ENCODE measurements at regions not wholly inside any gene's neighbourhood (a gene's known extent, or its start where the extent isn't known, plus 50 kb on each side); places are given as distances from the start of the nearest gene placed in this dataset.

GRCh38 chr14:39948235-39948634 lies 516.0 kb upstream of the FBXO33 start:
- no peak for DNase-seq

- no peak for DNase-seq
Measured at GRCh38 chr14:39946807-39947206, 514.6 kb upstream of the FBXO33 start.

GRCh38 chr14:39939023-39939422 lies 506.8 kb upstream of the FBXO33 start:
- DNase-seq: no peak

GRCh38 chr14:39912192-39913100 lies 480.2 kb upstream of the FBXO33 start:
- no peak for DNase-seq

GRCh38 chr14:39897657-39898056 lies 465.4 kb upstream of the FBXO33 start:
- no peak for DNase-seq

GRCh38 chr14:39890026-39890425 lies 457.8 kb upstream of the FBXO33 start:
- no peak for DNase-seq

- no peak for DNase-seq
Measured at GRCh38 chr14:39884091-39884490, 451.9 kb upstream of the FBXO33 start.

- no peak for DNase-seq
Measured at GRCh38 chr14:39880965-39881364, 448.7 kb upstream of the FBXO33 start.

GRCh38 chr14:39880106-39880695 lies 448.0 kb upstream of the FBXO33 start:
- no peak for DNase-seq

- DNase-seq: no peak
Measured at GRCh38 chr14:39877577-39878190, 445.5 kb upstream of the FBXO33 start.

- no peak for DNase-seq
Measured at GRCh38 chr14:39876916-39877315, 444.7 kb upstream of the FBXO33 start.

GRCh38 chr14:39875028-39875427 lies 442.8 kb upstream of the FBXO33 start:
- DNase-seq: no peak

GRCh38 chr14:39873791-39874190 lies 441.6 kb upstream of the FBXO33 start:
- no peak for DNase-seq

GRCh38 chr14:39868949-39869348 lies 436.7 kb upstream of the FBXO33 start:
- no peak for DNase-seq

- no peak for DNase-seq
Measured at GRCh38 chr14:39868251-39868650, 436.0 kb upstream of the FBXO33 start.

- DNase-seq: no peak
Measured at GRCh38 chr14:39863441-39863840, 431.2 kb upstream of the FBXO33 start.

- DNase-seq: no peak
Measured at GRCh38 chr14:39861696-39862095, 429.5 kb upstream of the FBXO33 start.

- DNase-seq: no peak
Measured at GRCh38 chr14:39861229-39861600, 429.0 kb upstream of the FBXO33 start.

- DNase-seq: no peak
Measured at GRCh38 chr14:39860596-39861228, 428.5 kb upstream of the FBXO33 start.

GRCh38 chr14:39859314-39859713 lies 427.1 kb upstream of the FBXO33 start:
- DNase-seq: no peak

GRCh38 chr14:39857376-39858055 lies 425.3 kb upstream of the FBXO33 start:
- no peak for DNase-seq

GRCh38 chr14:39853441-39853840 lies 421.2 kb upstream of the FBXO33 start:
- DNase-seq: no peak

GRCh38 chr14:39851202-39851601 lies 419.0 kb upstream of the FBXO33 start:
- no peak for DNase-seq

All from suppressor macrophage treated with lipopolysaccharide for 1 hour (primary cell).